KOPT-K1 (cell line): ENCODE measurements at regions not wholly inside any gene's neighbourhood (a gene's known extent, or its start where the extent isn't known, plus 50 kb on each side); places are given as distances from the start of the nearest gene placed in this dataset.

Experiments
- H3K27ac ChIP-seq: fragments of 200-600 bp; sonication (generic); 2 replicates; pipeline ENCODE4 v1.5.1; 2016; ENCODE audit warnings: antibody characterized with exemption, mild to moderate bottlenecking, low read depth, low read length; ENCODE audit not compliant: poor library complexity, severe bottlenecking
- H3K36me3 ChIP-seq: fragments of 200-600 bp; sonication (generic); 2 replicates; pipeline ENCODE4 v1.5.1; 2017; ENCODE audit warnings: antibody characterized with exemption, mild to moderate bottlenecking, low read length, moderate library complexity; ENCODE audit not compliant: insufficient read depth
- H3K9me3 ChIP-seq: fragments of 200-600 bp; sonication (generic); 2 replicates; pipeline ENCODE4 v1.5.1; 2017; ENCODE audit warnings: antibody characterized with exemption, low read length, mild to moderate bottlenecking; ENCODE audit not compliant: insufficient read depth, poor library complexity, severe bottlenecking

GRCh38 chr18:40685219-40685618 is 1269.8 kb upstream of the PIK3C3 start:
- no peaks in the 10 kb centered on the region for H3K9me3 ChIP-seq
- H3K36me3 ChIP-seq, result no peaks in the 10 kb centered on the region
- no peak overlapping the region for H3K27ac ChIP-seq

- H3K27ac ChIP-seq, result no peak overlapping the region
- H3K9me3 ChIP-seq, result no peaks in the 10 kb centered on the region
- H3K36me3 ChIP-seq, result no peaks in the 10 kb centered on the region
Observed at GRCh38 chr18:40678318-40678717, 1276.7 kb upstream of the PIK3C3 start.

GRCh38 chr18:40676668-40677067 is 1278.4 kb upstream of the PIK3C3 start:
- no peak overlapping the region for H3K27ac ChIP-seq
- H3K9me3 ChIP-seq, result no peaks in the 10 kb centered on the region
- H3K36me3 ChIP-seq, result no peaks in the 10 kb centered on the region

- H3K27ac ChIP-seq, result no peak overlapping the region
- no peaks in the 10 kb centered on the region for H3K9me3 ChIP-seq
- no peaks in the 10 kb centered on the region for H3K36me3 ChIP-seq
Observed at GRCh38 chr18:40673150-40673549, 1281.9 kb upstream of the PIK3C3 start.

DNA sequence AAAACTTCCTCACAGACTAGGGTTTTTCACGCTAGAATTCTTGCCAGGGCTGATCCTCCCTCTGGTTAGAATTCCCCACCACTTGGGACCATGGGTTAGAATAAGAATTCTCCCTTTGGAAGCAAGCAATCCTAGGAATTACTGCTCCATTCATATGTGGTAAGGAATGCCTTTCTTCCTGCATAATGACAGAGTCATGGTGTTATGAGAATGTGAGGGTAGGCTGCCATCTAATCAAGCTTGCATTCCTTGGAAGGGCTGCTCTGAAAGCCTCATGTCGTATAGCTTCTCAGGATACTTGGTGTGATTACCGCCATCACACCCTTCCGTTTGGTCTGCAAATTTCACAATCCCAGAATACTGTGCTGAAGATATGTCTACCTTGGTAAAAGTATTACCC is 1282.4 kb upstream of the PIK3C3 start:
- H3K36me3 ChIP-seq, result no peaks in the 10 kb centered on the region
- H3K9me3 ChIP-seq, result no peaks in the 10 kb centered on the region
- H3K27ac ChIP-seq, result no peak overlapping the region

DNA sequence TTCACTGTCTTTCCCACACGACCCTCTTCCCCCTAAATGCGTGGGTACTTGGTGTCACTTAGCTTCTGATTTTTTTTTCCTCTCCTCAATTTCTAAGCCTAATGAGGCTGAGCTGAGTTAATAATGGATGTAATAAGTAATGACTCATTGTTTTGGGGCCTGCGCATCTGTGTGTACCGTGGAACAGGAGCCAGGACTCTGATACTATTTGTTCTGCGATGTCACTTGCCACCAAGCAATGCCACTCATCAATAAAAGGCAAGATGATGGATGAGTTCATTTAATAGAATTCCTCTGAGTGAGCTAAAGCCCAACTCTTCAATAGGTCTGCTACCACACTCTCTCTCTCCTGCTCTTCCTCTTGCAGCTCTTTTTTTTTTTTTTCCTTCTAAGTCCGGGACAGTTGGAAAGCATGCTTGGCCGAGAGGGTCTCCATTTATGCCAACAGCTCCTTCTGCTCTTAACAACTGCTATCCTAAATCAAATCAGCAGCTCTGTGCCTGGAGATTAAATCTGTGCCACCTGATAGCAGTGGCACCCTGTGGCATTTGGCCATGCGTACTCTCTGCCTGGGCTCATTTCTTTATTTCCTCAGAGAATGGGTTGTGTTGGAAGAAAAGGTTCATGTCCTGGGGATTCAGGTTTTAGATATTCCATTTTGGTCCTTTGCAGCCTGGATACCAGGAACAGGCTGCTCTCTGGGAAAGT is 1284.2 kb upstream of the PIK3C3 start:
- Histone ChIP-seq H3K36me3 (no peaks in the 10 kb centered on the region), H3K9me3 (no peaks in the 10 kb centered on the region), H3K27ac (no peak overlapping the region)

- no peaks in the 10 kb centered on the region for H3K9me3 ChIP-seq
- H3K27ac ChIP-seq, result no peak overlapping the region
- H3K36me3 ChIP-seq, result no peaks in the 10 kb centered on the region
Observed at GRCh38 chr18:40662898-40663437, 1292.1 kb upstream of the PIK3C3 start.

DNA sequence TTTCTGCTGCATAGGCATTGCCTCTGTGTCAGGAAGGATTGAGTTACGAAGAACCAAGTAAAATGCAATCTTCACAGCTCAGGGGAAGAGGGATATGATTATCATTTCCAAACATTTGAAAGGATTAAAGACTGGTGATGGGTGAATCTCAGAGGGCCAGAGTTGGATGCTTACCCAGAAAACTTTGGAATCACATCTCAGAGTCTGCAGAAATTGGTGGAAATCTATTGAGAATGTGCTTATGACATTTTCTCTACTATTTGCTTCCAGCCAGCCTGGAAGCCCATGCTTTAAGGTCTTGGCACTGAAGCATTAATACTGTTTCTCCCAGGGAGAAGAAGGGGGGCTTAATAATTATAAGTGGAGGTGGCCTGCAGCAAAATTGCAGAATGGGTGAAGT is 1301.4 kb upstream of the PIK3C3 start:
- H3K27ac ChIP-seq, result no peak overlapping the region
- H3K9me3 ChIP-seq, result no peaks in the 10 kb centered on the region
- H3K36me3 ChIP-seq, result no peaks in the 10 kb centered on the region

GRCh38 chr18:40652321-40652720 is 1302.7 kb upstream of the PIK3C3 start:
- Histone ChIP-seq H3K9me3 (no peaks in the 10 kb centered on the region), H3K27ac (no peak overlapping the region), H3K36me3 (no peaks in the 10 kb centered on the region)

GRCh38 chr18:40651163-40651562 is 1303.9 kb upstream of the PIK3C3 start:
- Histone ChIP-seq H3K36me3 (no peaks in the 10 kb centered on the region), H3K27ac (no peak overlapping the region), H3K9me3 (no peaks in the 10 kb centered on the region)

- no peak overlapping the region for H3K27ac ChIP-seq
- H3K36me3 ChIP-seq, result no peaks in the 10 kb centered on the region
- no peaks in the 10 kb centered on the region for H3K9me3 ChIP-seq
Observed at GRCh38 chr18:40642692-40643229, 1312.3 kb upstream of the PIK3C3 start.

DNA sequence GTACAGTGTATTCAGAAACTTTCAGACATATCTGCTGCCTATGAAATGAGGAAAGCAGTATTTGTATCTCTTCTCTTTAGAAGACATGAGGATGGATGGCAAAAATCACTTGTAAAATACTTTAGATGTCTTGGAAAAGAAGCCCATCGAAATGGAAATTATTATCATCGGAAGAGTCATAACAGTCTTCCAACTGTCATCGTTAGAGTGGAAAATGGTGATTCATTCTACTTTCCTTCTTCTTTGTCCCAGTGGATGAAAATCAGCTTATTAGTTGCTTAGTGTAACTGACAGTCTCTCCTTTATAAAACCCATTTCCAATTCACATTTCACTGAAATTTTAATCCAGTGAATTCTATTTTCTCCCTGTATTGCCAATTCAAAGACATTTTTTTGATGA is 1323.7 kb upstream of the PIK3C3 start:
- Histone ChIP-seq H3K9me3 (peaks cover 7% of the 10 kb centered on the region), H3K27ac (no peak overlapping the region), H3K36me3 (no peaks in the 10 kb centered on the region)

DNA sequence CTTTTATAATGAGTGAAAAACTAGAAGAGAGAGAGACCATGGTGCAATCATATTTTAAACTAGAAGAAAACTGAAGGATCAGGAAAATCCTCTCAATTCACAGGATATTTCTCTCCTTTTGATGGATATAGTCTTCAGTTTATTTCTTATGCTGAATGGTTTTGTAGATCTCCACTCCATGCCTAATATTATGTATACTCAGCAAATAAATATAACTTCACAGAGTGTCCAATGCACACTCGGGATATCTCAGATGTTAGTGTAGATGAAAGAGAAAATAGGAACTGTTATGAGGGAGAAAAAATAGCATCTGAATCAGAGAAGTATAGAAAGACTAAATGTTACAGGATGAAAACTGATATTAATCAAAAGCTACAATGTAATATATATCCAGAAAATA is 1324.5 kb upstream of the PIK3C3 start:
- no peak overlapping the region for H3K27ac ChIP-seq
- peaks cover 7% of the 10 kb centered on the region for H3K9me3 ChIP-seq
- H3K36me3 ChIP-seq, result no peaks in the 10 kb centered on the region

DNA sequence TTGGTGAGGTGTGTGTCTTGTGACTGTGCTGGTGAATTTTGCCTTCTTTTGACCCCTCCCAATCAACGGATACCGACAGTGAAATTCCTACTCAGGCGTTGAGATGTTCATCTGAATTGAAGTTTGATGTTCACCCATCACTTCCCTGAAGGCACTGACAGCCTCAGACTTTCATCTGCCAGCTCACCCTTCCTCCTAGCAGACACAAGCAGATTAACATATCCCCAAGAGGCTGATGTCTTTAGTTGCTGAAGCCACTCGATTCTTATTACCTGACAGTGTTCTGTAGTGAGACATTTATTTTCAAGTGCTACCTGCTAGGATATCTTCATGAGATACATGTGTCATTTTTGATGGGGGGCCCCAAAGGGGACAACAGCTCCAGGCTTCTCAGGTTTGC is 1330.1 kb upstream of the PIK3C3 start:
- H3K27ac ChIP-seq, result no peak overlapping the region
- H3K9me3 ChIP-seq, result no peaks in the 10 kb centered on the region
- H3K36me3 ChIP-seq, result no peaks in the 10 kb centered on the region

DNA sequence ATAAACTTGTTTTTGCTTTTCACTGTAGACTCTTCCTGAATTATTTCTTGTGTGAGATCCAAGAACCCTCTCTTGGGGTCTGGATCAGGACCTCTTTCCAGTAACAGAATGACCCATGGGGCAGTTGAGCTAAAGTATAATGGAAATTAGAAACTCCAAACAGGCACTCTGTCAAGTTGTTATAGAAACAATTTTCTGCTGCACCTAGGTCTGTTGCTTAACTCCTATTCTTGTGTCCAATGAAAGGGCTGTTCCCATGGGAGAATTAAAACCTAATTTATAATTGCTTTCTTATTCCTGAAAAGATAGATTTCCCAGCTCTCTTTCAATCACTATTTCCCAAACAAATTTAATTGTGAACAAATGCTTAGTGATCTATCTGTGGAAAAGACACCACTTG is 1341.3 kb upstream of the PIK3C3 start:
- Histone ChIP-seq H3K9me3 (no peaks in the 10 kb centered on the region), H3K36me3 (no peaks in the 10 kb centered on the region), H3K27ac (no peak overlapping the region)

GRCh38 chr18:40612356-40612755 is 1342.7 kb upstream of the PIK3C3 start:
- Histone ChIP-seq H3K36me3 (no peaks in the 10 kb centered on the region), H3K9me3 (no peaks in the 10 kb centered on the region), H3K27ac (no peak overlapping the region)
